A673 (cell line): ENCODE measurements at regions not wholly inside any gene's neighbourhood (a gene's known extent, or its start where the extent isn't known, plus 50 kb on each side); places are given as distances from the start of the nearest gene placed in this dataset.

ENCODE experiments used
- BruUV-seq: library from RNA; stranded (reverse); fragments of 400-500 nt; replicated peaks from 2 replicates; lab custom pipeline; 2021; lab: Mats Ljungman, UMichigan
- CTCF ChIA-PET: fragments of 300-600 bp; sonication (Branson Sonifier 250); formaldehyde crosslinking; loops from one replicate; lab custom pipeline; 2022; ENCODE audit warnings: antibody characterized with exemption; lab: Charles Lee
- POLR2A ChIA-PET: fragments of 300-600 bp; sonication (Branson Sonifier 250); formaldehyde crosslinking; loops from one replicate; lab custom pipeline; 2022; ENCODE audit warnings: antibody characterized with exemption; ENCODE audit not compliant: low non-redundant PET; lab: Charles Lee
- DNase-seq: peaks from one replicate; pipeline ENCODE4 v3.0.0-alpha.2; 2015; ENCODE audit warnings: low spot score
- H3K27ac ChIP-seq: fragments of 200-600 bp; sonication (generic); 2 replicates; pipeline ENCODE4 v1.5.1; 2016; ENCODE audit warnings: mixed run types, low read depth, mild to moderate bottlenecking, mixed read lengths, antibody characterized with exemption, low read length; ENCODE audit not compliant: poor library complexity, severe bottlenecking
- H3K27me3 ChIP-seq: fragments of 200-600 bp; sonication (generic); replicated peaks from 2 replicates; pipeline ENCODE4 v1.6.1; 2017; ENCODE audit warnings: mixed run types, low read depth, mild to moderate bottlenecking, mixed read lengths, antibody characterized with exemption, low read length; ENCODE audit not compliant: insufficient read depth, poor library complexity
- H3K36me3 ChIP-seq: fragments of 200-600 bp; sonication (generic); 2 replicates; pipeline ENCODE4 v1.6.1; 2016; ENCODE audit warnings: mixed run types, mild to moderate bottlenecking, mixed read lengths, antibody characterized with exemption, low read length; ENCODE audit not compliant: insufficient read depth, poor library complexity, severe bottlenecking
- H3K4me1 ChIP-seq: fragments of 200-600 bp; sonication (generic); 2 replicates; pipeline ENCODE4 v1.6.1; 2017; ENCODE audit warnings: mixed run types, mild to moderate bottlenecking, mixed read lengths, antibody characterized with exemption, low read length; ENCODE audit not compliant: insufficient read depth, poor library complexity, severe bottlenecking
- H3K4me3 ChIP-seq: fragments of 200-600 bp; sonication (generic); 2 replicates; pipeline ENCODE4 v1.5.1; 2016; ENCODE audit warnings: low read depth, mixed run types, mild to moderate bottlenecking, mixed read lengths, low read length; ENCODE audit not compliant: poor library complexity, severe bottlenecking
- H3K9me3 ChIP-seq: fragments of 200-600 bp; sonication (generic); 2 replicates; pipeline ENCODE4 v1.6.1; 2016; ENCODE audit warnings: mixed run types, low read depth, mild to moderate bottlenecking, mixed read lengths, antibody characterized with exemption, low read length; ENCODE audit not compliant: poor library complexity, severe bottlenecking
- CTCF ChIP-seq: fragments of 300-800, 200-600 bp; sonication (generic); conservative IDR thresholded peaks from 2 replicates; pipeline ENCODE4 v1.5.1; 2017; ENCODE audit warnings: low read depth, mild to moderate bottlenecking, antibody characterized with exemption, low read length, moderate library complexity, mixed read lengths
- EZH2 ChIP-seq: fragments of 200-600 bp; sonication (generic); IDR thresholded peaks from 2 replicates; pipeline ENCODE4 v1.6.1; 2017; ENCODE audit warnings: borderline replicate concordance, low read depth, mild to moderate bottlenecking, mixed read lengths, antibody characterized with exemption, low read length; ENCODE audit not compliant: poor library complexity, severe bottlenecking
- intact Hi-C: fragments of 100-400 bp; cut with micrococcal nuclease; formaldehyde crosslinking; loops from one replicate; pipeline ENCODE4 v1.10.0; 2022; ENCODE audit not compliant: unreplicated experiment

GRCh38 chr9:86828631-86829030 lies 118.7 kb downstream of the GAS1 start:
- TF ChIP-seq EZH2 (no peak), CTCF (no peak)
- intact Hi-C loops = no loop called here
- no TSS peak for BruUV-seq

GRCh38 chr9:86827893-86828292 lies 119.4 kb downstream of the GAS1 start:
- Histone ChIP-seq H3K9me3 (no peaks in the 10 kb centered on the region), H3K4me3 (no peak overlapping the region), H3K27ac (no peak overlapping the region), H3K4me1 (no peaks in the 10 kb centered on the region), H3K27me3 (no peaks in the 10 kb centered on the region), H3K36me3 (no peaks in the 10 kb centered on the region)
- POLR2A ChIA-PET = no interaction called here
- intact Hi-C loops = no loop called here
- CTCF ChIA-PET = no interaction called here
- BruUV-seq = no TSS peak
- no peak for DNase-seq
- TF ChIP-seq EZH2 (no peak), CTCF (no peak)

More at GRCh38 chr9:86828631-86829030, 118.7 kb downstream of the GAS1 start:
- Histone ChIP-seq H3K4me3 (no peak overlapping the region), H3K4me1 (no peaks in the 10 kb centered on the region), H3K36me3 (no peaks in the 10 kb centered on the region), H3K27ac (no peak overlapping the region), H3K9me3 (no peaks in the 10 kb centered on the region), H3K27me3 (no peaks in the 10 kb centered on the region)
- DNase-seq = no peak
- ChIA-PET POLR2A (interaction anchor here (0.5 kb wide), 1 partner anchor 184 kb away, joined by 9 read pairs; no protein-coding TSS in a partner anchor), CTCF (no interaction called here)

- BruUV-seq = no TSS peak
- no peak for DNase-seq
- Histone ChIP-seq H3K4me3 (no peak overlapping the region), H3K9me3 (no peaks in the 10 kb centered on the region), H3K27ac (no peak overlapping the region), H3K4me1 (no peaks in the 10 kb centered on the region), H3K36me3 (no peaks in the 10 kb centered on the region), H3K27me3 (no peaks in the 10 kb centered on the region)
- POLR2A ChIA-PET = no interaction called here
- TF ChIP-seq EZH2 (no peak), CTCF (no peak)
- intact Hi-C loops = no loop called here
- CTCF ChIA-PET = no interaction called here
These were observed 122.0 kb downstream of the GAS1 start for GRCh38 chr9:86825299-86825698.
